ENCODE measurements at regions not wholly inside any gene's neighbourhood (a gene's known extent, or its start where the extent isn't known, plus 50 kb on each side); places are given as distances from the start of the nearest gene placed in this dataset.

- no peaks in the 10 kb centered on the region for H3K27me3 ChIP-seq
- H3K9me3 ChIP-seq = no peaks in the 10 kb centered on the region
- TF ChIP-seq POLR2A (IDR thresholded peaks at IDR 0.05) (no peak), POLR2AphosphoS5 (IDR thresholded peaks at IDR 0.05) (no peak), EP300 (IDR thresholded peaks at IDR 0.05; ENCODE audit: low read depth) (no peak), CTCF (IDR thresholded peaks at IDR 0.05) (no peak)
- H3K4me3 ChIP-seq = no peak overlapping the region
- no peaks in the 10 kb centered on the region for H3K4me1 ChIP-seq
- no peaks in the 10 kb centered on the region for H3K36me3 ChIP-seq
- in situ Hi-C loops (cut with MboI; ENCODE audit: low pct_ligation_motif_present in 1 of 4, low pct_unique_long_range_greater_than_20kb in 1 of 4, low sequenced_read_pairs in 3 of 4) (no loop called here), intact Hi-C loops (cut with DNase I; ENCODE audit: low total_unique reads) (no loop called here)
- no peak overlapping the region for H3K27ac ChIP-seq
- no peak for DNase-seq
These were observed 320.6 kb downstream of the ETAA1 start for GRCh38 chr2:67717692-67718091.

GRCh38 chr2:67719351-67719750 is 322.2 kb downstream of the ETAA1 start:
- 78 to 88% methylated on average over 1 to 2 of the region's 2 CpGs for WGBS, 2 donors (ENCODE audit: low coverage in 1 of 2)
- no peak overlapping the region for H3K27ac ChIP-seq
- intact Hi-C loops (cut with DNase I; ENCODE audit: low total_unique reads) (no loop called here), in situ Hi-C loops (cut with MboI; ENCODE audit: low pct_ligation_motif_present in 1 of 4, low pct_unique_long_range_greater_than_20kb in 1 of 4, low sequenced_read_pairs in 3 of 4) (no loop called here)
- H3K27me3 ChIP-seq = no peaks in the 10 kb centered on the region
- TF ChIP-seq CTCF (IDR thresholded peaks at IDR 0.05) = no peak
- no peak for TF ChIP-seq POLR2A (IDR thresholded peaks at IDR 0.05)
- no peak for TF ChIP-seq POLR2AphosphoS5 (IDR thresholded peaks at IDR 0.05)
- no peak for TF ChIP-seq EP300 (IDR thresholded peaks at IDR 0.05; ENCODE audit: low read depth)
- no peak overlapping the region for H3K4me3 ChIP-seq
- DNase-seq = no peak
- no peaks in the 10 kb centered on the region for H3K4me1 ChIP-seq
- H3K9me3 ChIP-seq = no peaks in the 10 kb centered on the region
- no peaks in the 10 kb centered on the region for H3K36me3 ChIP-seq

GRCh38 chr2:67721516-67721915 is 324.4 kb downstream of the ETAA1 start:
- in situ Hi-C loops (cut with MboI; ENCODE audit: low pct_ligation_motif_present in 1 of 4, low pct_unique_long_range_greater_than_20kb in 1 of 4, low sequenced_read_pairs in 3 of 4) = no loop called here
- H3K4me1 ChIP-seq = peaks cover 0 to 4% (median 0%) of the 10 kb centered on the region in 4 donors
- H3K27me3 ChIP-seq = no peaks in the 10 kb centered on the region
- whole genome bisulfite sequencing, 2 donors (ENCODE audit: low coverage in 1 of 2) = 60 to 71% methylated on average over 1 of the region's 1 CpG
- DNase-seq = no peak
- H3K36me3 ChIP-seq = no peaks in the 10 kb centered on the region
- intact Hi-C loops (cut with DNase I; ENCODE audit: low total_unique reads) = no loop called here
- H3K4me3 ChIP-seq = no peak overlapping the region
- no peak overlapping the region for H3K27ac ChIP-seq
- TF ChIP-seq POLR2A (IDR thresholded peaks at IDR 0.05) (no peak), POLR2AphosphoS5 (IDR thresholded peaks at IDR 0.05) (no peak), CTCF (IDR thresholded peaks at IDR 0.05) (no peak), EP300 (IDR thresholded peaks at IDR 0.05; ENCODE audit: low read depth) (no peak)
- H3K9me3 ChIP-seq = no peaks in the 10 kb centered on the region

GRCh38 chr2:67724261-67724660 is 327.1 kb downstream of the ETAA1 start:
- 95 to 100% methylated on average over 1 to 2 of the region's 2 CpGs for WGBS, 2 donors (ENCODE audit: low coverage in 1 of 2)
- no peak for DNase-seq
- Histone ChIP-seq H3K27ac (no peak overlapping the region), H3K27me3 (no peaks in the 10 kb centered on the region), H3K9me3 (no peaks in the 10 kb centered on the region), H3K4me3 (no peak overlapping the region), H3K36me3 (no peaks in the 10 kb centered on the region), H3K4me1 (peaks cover 0 to 6% (median 2%) of the 10 kb centered on the region in 4 donors)
- TF ChIP-seq CTCF (IDR thresholded peaks at IDR 0.05) (no peak), POLR2AphosphoS5 (IDR thresholded peaks at IDR 0.05) (no peak), EP300 (IDR thresholded peaks at IDR 0.05; ENCODE audit: low read depth) (no peak), POLR2A (IDR thresholded peaks at IDR 0.05) (no peak)
- in situ Hi-C loops (cut with MboI; ENCODE audit: low pct_ligation_motif_present in 1 of 4, low pct_unique_long_range_greater_than_20kb in 1 of 4, low sequenced_read_pairs in 3 of 4) (no loop called here), intact Hi-C loops (cut with DNase I; ENCODE audit: low total_unique reads) (no loop called here)

Measured in transverse colon (tissue), 4 donors.